ENCODE measurements at regions not wholly inside any gene's neighbourhood (a gene's known extent, or its start where the extent isn't known, plus 50 kb on each side); places are given as distances from the start of the nearest gene placed in this dataset.
"Not testable (repeated sequence)": the region's sequence is repeated elsewhere in the genome, so short reads cannot be mapped to it uniquely, and the experiment has no call there.

GRCh38 chr5:1723476-1723875 is 76.2 kb downstream of the MRPL36 start:
- no peak overlapping the region for H3K4me3 ChIP-seq
- DNase-seq (ENCODE audit: extremely low spot score), result no peak
- peaks cover 0 to 7% (median 0%) of the 10 kb centered on the region in 4 donors for H3K4me1 ChIP-seq
- TF ChIP-seq POLR2AphosphoS5 (IDR thresholded peaks at IDR 0.05) (no peak), EP300 (IDR thresholded peaks at IDR 0.05) (no peak), POLR2A (IDR thresholded peaks at IDR 0.05; ENCODE audit: low read depth) (no peak), CTCF (IDR thresholded peaks at IDR 0.05) (no peak)
- peaks cover 0 to 20% (median 8%) of the 10 kb centered on the region in 4 donors for H3K9me3 ChIP-seq
- H3K27me3 ChIP-seq, result peaks cover 0 to 43% (median 0%) of the 10 kb centered on the region in 4 donors
- no peak overlapping the region for H3K27ac ChIP-seq (replicated peaks in 1 of 4)
- no peaks in the 10 kb centered on the region for H3K36me3 ChIP-seq
- 88% methylated on average over 7 of the region's 7 CpGs for WGBS
- intact Hi-C loops (cut with DNase I), result no loop called here

GRCh38 chr5:1722877-1723276 is 76.8 kb downstream of the MRPL36 start:
- Histone ChIP-seq H3K9me3 (peaks cover 0 to 26% (median 13%) of the 10 kb centered on the region in 4 donors), H3K4me3 (no peak overlapping the region), H3K27ac (replicated peaks in 1 of 4) (no peak overlapping the region), H3K4me1 (peaks cover 0 to 7% (median 0%) of the 10 kb centered on the region in 4 donors), H3K27me3 (peaks cover 0 to 42% (median 0%) of the 10 kb centered on the region in 4 donors), H3K36me3 (no peaks in the 10 kb centered on the region)
- DNase-seq (ENCODE audit: extremely low spot score), result no peak
- TF ChIP-seq CTCF (IDR thresholded peaks at IDR 0.05) (no peak), POLR2AphosphoS5 (IDR thresholded peaks at IDR 0.05) (no peak), EP300 (IDR thresholded peaks at IDR 0.05) (no peak), POLR2A (IDR thresholded peaks at IDR 0.05; ENCODE audit: low read depth) (no peak)
- intact Hi-C loops (cut with DNase I), result no loop called here
- WGBS, result 89% methylated on average over 13 of the region's 13 CpGs

- TF ChIP-seq CTCF (IDR thresholded peaks at IDR 0.05), result no peak
- intact Hi-C loops (cut with DNase I), result no loop called here
- no peak overlapping the region for H3K27ac ChIP-seq (replicated peaks in 1 of 4)
- no peaks in the 10 kb centered on the region for H3K36me3 ChIP-seq
- no peak for DNase-seq (ENCODE audit: extremely low spot score)
- peaks cover 0 to 20% (median 0%) of the 10 kb centered on the region in 4 donors for H3K27me3 ChIP-seq
- H3K9me3 ChIP-seq, result peaks cover 0 to 32% (median 18%) of the 10 kb centered on the region in 4 donors
- 77% methylated on average over 21 of the region's 21 CpGs for WGBS
- H3K4me1 ChIP-seq, result peaks cover 0 to 7% (median 0%) of the 10 kb centered on the region in 4 donors
- H3K4me3 ChIP-seq, result no peak overlapping the region
Measured at GRCh38 chr5:1720396-1721110, 79.1 kb downstream of the MRPL36 start.

GRCh38 chr5:1719860-1720259 is 79.8 kb downstream of the MRPL36 start:
- DNase-seq (ENCODE audit: extremely low spot score), result no peak
- Histone ChIP-seq H3K27ac (replicated peaks in 1 of 4) (no peak overlapping the region), H3K4me1 (no peaks in the 10 kb centered on the region), H3K36me3 (no peaks in the 10 kb centered on the region), H3K27me3 (peaks cover 0 to 14% (median 0%) of the 10 kb centered on the region in 4 donors), H3K9me3 (peaks cover 0 to 32% (median 18%) of the 10 kb centered on the region in 4 donors), H3K4me3 (no peak overlapping the region)
- intact Hi-C loops (cut with DNase I), result no loop called here
- TF ChIP-seq EP300 (IDR thresholded peaks at IDR 0.05) (no peak), CTCF (IDR thresholded peaks at IDR 0.05) (no peak), POLR2AphosphoS5 (IDR thresholded peaks at IDR 0.05) (no peak)
- WGBS, result 62% methylated on average over 5 of the region's 5 CpGs

- H3K27ac ChIP-seq (replicated peaks in 1 of 4), result no peak overlapping the region
- peaks cover 0 to 32% (median 18%) of the 10 kb centered on the region in 4 donors for H3K9me3 ChIP-seq
- intact Hi-C loops (cut with DNase I), result no loop called here
- H3K4me3 ChIP-seq, result no peak overlapping the region
- peaks cover 0 to 8% (median 0%) of the 10 kb centered on the region in 4 donors for H3K27me3 ChIP-seq
- no peak for TF ChIP-seq POLR2AphosphoS5 (IDR thresholded peaks at IDR 0.05)
- TF ChIP-seq POLR2A (IDR thresholded peaks at IDR 0.05; ENCODE audit: low read depth), result no peak
- TF ChIP-seq EP300 (IDR thresholded peaks at IDR 0.05), result no peak
- TF ChIP-seq CTCF (IDR thresholded peaks at IDR 0.05), result no peak
- no peaks in the 10 kb centered on the region for H3K4me1 ChIP-seq
- H3K36me3 ChIP-seq, result no peaks in the 10 kb centered on the region
- WGBS, result 55% methylated on average over 3 of the region's 3 CpGs
- DNase-seq (ENCODE audit: extremely low spot score), result no peak
Measured at GRCh38 chr5:1718669-1719068, 81.0 kb downstream of the MRPL36 start.

- peaks cover 0 to 34% (median 5%) of the 10 kb centered on the region in 4 donors for H3K27me3 ChIP-seq
- H3K9me3 ChIP-seq; H3K4me1 ChIP-seq; H3K4me3 ChIP-seq; DNase-seq (ENCODE audit: extremely low spot score); intact Hi-C loops (cut with DNase I); H3K36me3 ChIP-seq; H3K27ac ChIP-seq (replicated peaks in 1 of 4): not testable (repeated sequence)
- WGBS, result no CpG with 5 or more reads among the region's 21 CpGs
Measured at GRCh38 chr5:1710091-1710490, 89.5 kb downstream of the MRPL36 start.
